NCI-H2081 treated with DMSO at 0.1 percent for 48 hours (cell line): ENCODE measurements at regions not wholly inside any gene's neighbourhood (a gene's known extent, or its start where the extent isn't known, plus 50 kb on each side); places are given as distances from the start of the nearest gene placed in this dataset.
A peak's percentile ranks its signal among the peaks of the same experiment; 100 is the strongest.
"Not testable (repeated sequence)": the region's sequence is repeated elsewhere in the genome, so short reads cannot be mapped to it uniquely, and the experiment has no call there.

ENCODE experiments used
- DNase-seq: peaks from one replicate; lab custom pipeline; 2025; lab: John Stamatoyannopoulos, UW

- DNase-seq, result no peak
These were observed 179.5 kb upstream of the ID2 start for GRCh38 chr2:8502316-8502715.

- DNase-seq, result no peak
These were observed 176.4 kb upstream of the ID2 start for GRCh38 chr2:8505311-8505920.

- DNase-seq, result no peak
These were observed 175.1 kb upstream of the ID2 start for GRCh38 chr2:8506746-8507145.

GRCh38 chr2:8508766-8509165 lies 173.1 kb upstream of the ID2 start:
- no peak for DNase-seq

- no peak for DNase-seq
These were observed 172.2 kb upstream of the ID2 start for GRCh38 chr2:8509621-8510020.

- not testable (repeated sequence) for DNase-seq
These were observed 171.8 kb upstream of the ID2 start for GRCh38 chr2:8510055-8510454.

GRCh38 chr2:8510519-8510918 lies 171.3 kb upstream of the ID2 start:
- no peak for DNase-seq

- DNase-seq, result no peak
These were observed 169.8 kb upstream of the ID2 start for GRCh38 chr2:8511868-8512612.

GRCh38 chr2:8513601-8514273 lies 168.1 kb upstream of the ID2 start:
- DNase-seq, result no peak

GRCh38 chr2:8514274-8514662 lies 167.6 kb upstream of the ID2 start:
- DNase-seq, result no peak

- DNase-seq, result no peak
These were observed 166.8 kb upstream of the ID2 start for GRCh38 chr2:8514796-8515758.

GRCh38 chr2:8515864-8516533 lies 165.9 kb upstream of the ID2 start:
- DNase-seq, result peak; percentile 54

GRCh38 chr2:8517850-8518498 lies 163.9 kb upstream of the ID2 start:
- no peak for DNase-seq

- no peak for DNase-seq
These were observed 162.7 kb upstream of the ID2 start for GRCh38 chr2:8518979-8519668.

GRCh38 chr2:8520791-8521344 lies 161.0 kb upstream of the ID2 start:
- DNase-seq, result no peak

GRCh38 chr2:8522687-8523086 lies 159.2 kb upstream of the ID2 start:
- DNase-seq, result no peak

GRCh38 chr2:8524388-8524787 lies 157.5 kb upstream of the ID2 start:
- no peak for DNase-seq

GRCh38 chr2:8524823-8525222 lies 157.0 kb upstream of the ID2 start:
- DNase-seq, result no peak

- no peak for DNase-seq
These were observed 156.6 kb upstream of the ID2 start for GRCh38 chr2:8525236-8525581.
